DOHH2 (cell line): ENCODE measurements at regions not wholly inside any gene's neighbourhood (a gene's known extent, or its start where the extent isn't known, plus 50 kb on each side); places are given as distances from the start of the nearest gene placed in this dataset.

Experiments
- EZH2phosphoT487 ChIP-seq: fragments of 200-600 bp; sonication (generic); IDR thresholded peaks from 2 replicates; pipeline ENCODE4 v1.6.1; 2017; ENCODE audit warnings: borderline replicate concordance, mild to moderate bottlenecking, antibody characterized with exemption, low read length, moderate library complexity, mixed read lengths
- TF ChIP-seq, protein P1 (sequence below): fragments of 200-600 bp; sonication (generic); IDR thresholded peaks from one replicate; pipeline ENCODE4 v1.5.1; 2014; ENCODE audit warnings: antibody characterized with exemption, mild to moderate bottlenecking, low read depth, low read length; ENCODE audit not compliant: poor library complexity, severe bottlenecking

DNA sequence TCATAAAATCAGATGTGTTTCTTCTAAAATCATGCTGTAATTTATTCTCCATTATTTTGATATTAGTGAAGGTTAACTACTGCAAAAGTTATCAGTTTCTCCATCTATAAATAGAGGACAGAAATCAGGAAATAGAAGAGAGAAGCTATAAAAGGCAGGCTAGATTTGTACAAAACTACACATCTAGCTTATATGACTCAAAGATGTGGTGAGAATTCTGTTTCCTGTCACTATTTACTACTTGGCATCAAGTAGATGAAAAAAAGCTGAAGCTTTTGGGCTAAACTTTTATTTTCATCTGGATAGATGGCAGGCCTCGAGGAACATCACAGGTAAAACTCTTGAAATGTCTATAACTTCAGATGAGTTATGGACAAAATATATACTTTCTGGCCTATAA, 49.8 kb upstream of the NAB1 start:
- TF ChIP-seq, protein P1, sequence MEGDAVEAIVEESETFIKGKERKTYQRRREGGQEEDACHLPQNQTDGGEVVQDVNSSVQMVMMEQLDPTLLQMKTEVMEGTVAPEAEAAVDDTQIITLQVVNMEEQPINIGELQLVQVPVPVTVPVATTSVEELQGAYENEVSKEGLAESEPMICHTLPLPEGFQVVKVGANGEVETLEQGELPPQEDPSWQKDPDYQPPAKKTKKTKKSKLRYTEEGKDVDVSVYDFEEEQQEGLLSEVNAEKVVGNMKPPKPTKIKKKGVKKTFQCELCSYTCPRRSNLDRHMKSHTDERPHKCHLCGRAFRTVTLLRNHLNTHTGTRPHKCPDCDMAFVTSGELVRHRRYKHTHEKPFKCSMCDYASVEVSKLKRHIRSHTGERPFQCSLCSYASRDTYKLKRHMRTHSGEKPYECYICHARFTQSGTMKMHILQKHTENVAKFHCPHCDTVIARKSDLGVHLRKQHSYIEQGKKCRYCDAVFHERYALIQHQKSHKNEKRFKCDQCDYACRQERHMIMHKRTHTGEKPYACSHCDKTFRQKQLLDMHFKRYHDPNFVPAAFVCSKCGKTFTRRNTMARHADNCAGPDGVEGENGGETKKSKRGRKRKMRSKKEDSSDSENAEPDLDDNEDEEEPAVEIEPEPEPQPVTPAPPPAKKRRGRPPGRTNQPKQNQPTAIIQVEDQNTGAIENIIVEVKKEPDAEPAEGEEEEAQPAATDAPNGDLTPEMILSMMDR, result no peak
- no peak for TF ChIP-seq EZH2phosphoT487
